ENCODE measurements at regions not wholly inside any gene's neighbourhood (a gene's known extent, or its start where the extent isn't known, plus 50 kb on each side); places are given as distances from the start of the nearest gene placed in this dataset.

GRCh38 chr18:10040287-10041011 lies 126.6 kb downstream of the VAPA start:
- no peak for DNase-seq (ENCODE audit: low read depth)
- H3K4me3 ChIP-seq (ENCODE audit: low read depth, low read length): no peak overlapping the region
- no peak for TF ChIP-seq CTCF (IDR thresholded peaks at IDR 0.05; ENCODE audit: insufficient read depth, low read depth, low read length, missing control alignments)

GRCh38 chr18:10041180-10041579 lies 127.4 kb downstream of the VAPA start:
- no peak for DNase-seq (ENCODE audit: low read depth)
- TF ChIP-seq CTCF (IDR thresholded peaks at IDR 0.05; ENCODE audit: insufficient read depth, low read depth, low read length, missing control alignments): no peak
- H3K4me3 ChIP-seq (ENCODE audit: low read depth, low read length): no peak overlapping the region

- no peak overlapping the region for H3K4me3 ChIP-seq (ENCODE audit: low read depth, low read length)
- no peak for TF ChIP-seq CTCF (IDR thresholded peaks at IDR 0.05; ENCODE audit: insufficient read depth, low read depth, low read length, missing control alignments)
- no peak for DNase-seq (ENCODE audit: low read depth)
These were observed 128.7 kb downstream of the VAPA start for GRCh38 chr18:10042492-10042891.

- DNase-seq (ENCODE audit: low read depth): no peak
- H3K4me3 ChIP-seq (ENCODE audit: low read depth, low read length): no peak overlapping the region
- TF ChIP-seq CTCF (IDR thresholded peaks at IDR 0.05; ENCODE audit: insufficient read depth, low read depth, low read length, missing control alignments): no peak
These were observed 130.2 kb downstream of the VAPA start for GRCh38 chr18:10044054-10044453.

GRCh38 chr18:10045296-10045891 lies 131.6 kb downstream of the VAPA start:
- no peak for TF ChIP-seq CTCF (IDR thresholded peaks at IDR 0.05; ENCODE audit: insufficient read depth, low read depth, low read length, missing control alignments)
- no peak for DNase-seq (ENCODE audit: low read depth)
- no peak overlapping the region for H3K4me3 ChIP-seq (ENCODE audit: low read depth, low read length)

- TF ChIP-seq CTCF (IDR thresholded peaks at IDR 0.05; ENCODE audit: insufficient read depth, low read depth, low read length, missing control alignments): no peak
- DNase-seq (ENCODE audit: low read depth): no peak
- H3K4me3 ChIP-seq (ENCODE audit: low read depth, low read length): no peak overlapping the region
These were observed 132.5 kb downstream of the VAPA start for GRCh38 chr18:10046178-10046807.
